GM18909 (cell line): ENCODE measurements at regions not wholly inside any gene's neighbourhood (a gene's known extent, or its start where the extent isn't known, plus 50 kb on each side); places are given as distances from the start of the nearest gene placed in this dataset.

Source experiments
- ATAC-seq: cut with Tn5 transposase; IDR thresholded peaks from one replicate; pipeline ENCODE4 v1.9.1; 2021; ENCODE audit warnings: mild to moderate bottlenecking; ENCODE audit not compliant: unreplicated experiment, poor library complexity

- ATAC-seq = no peak
These were observed 1923.6 kb upstream of the PIK3C3 start for GRCh38 chr18:40031435-40031834.

DNA sequence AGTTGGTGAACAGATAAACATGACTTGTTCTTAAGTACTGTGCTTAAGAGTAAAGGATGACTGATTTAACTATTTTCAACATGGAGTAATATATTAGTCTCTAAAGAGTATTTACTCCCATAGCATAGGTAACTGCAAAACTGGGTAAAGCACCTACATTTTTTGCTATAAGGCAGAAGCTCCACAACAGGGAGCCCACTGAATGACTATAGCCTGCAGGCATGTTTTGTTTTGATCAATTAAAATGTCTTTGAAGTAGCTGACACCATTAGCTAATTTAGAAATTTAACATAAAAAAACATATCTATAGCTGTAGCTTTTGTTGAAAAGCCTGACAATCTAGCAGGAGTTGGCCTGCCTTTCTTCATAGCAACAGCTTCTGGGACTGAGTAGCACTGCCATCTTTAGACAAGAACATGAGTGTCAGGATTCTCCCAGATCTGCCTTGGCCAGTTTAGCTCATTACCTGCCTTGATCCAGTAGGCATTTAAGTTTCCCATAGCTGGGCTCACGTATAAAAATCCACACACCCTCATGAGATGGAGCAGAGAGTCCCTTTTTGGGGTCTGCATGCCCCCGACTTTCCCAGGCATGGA is 1935.1 kb upstream of the PIK3C3 start:
- no peak for ATAC-seq

DNA sequence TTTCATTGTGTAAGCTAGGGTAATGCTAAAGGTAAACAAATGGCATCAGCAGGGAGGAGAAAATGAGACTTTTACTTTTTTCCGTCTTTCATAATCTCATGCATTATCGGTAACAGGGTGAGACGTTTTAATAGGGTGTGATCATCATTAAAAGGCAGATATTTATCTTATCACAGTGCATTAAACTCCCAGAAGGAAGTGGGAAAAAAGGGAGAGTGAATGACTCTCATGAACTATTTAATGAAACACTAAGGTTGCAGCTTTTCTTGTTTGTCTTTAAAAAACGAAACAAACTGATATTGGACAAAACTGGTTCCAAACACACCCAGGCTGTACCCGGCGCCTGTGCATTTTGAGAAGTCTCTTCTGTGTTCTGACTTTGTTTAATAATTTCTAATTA is 1936.8 kb upstream of the PIK3C3 start:
- no peak for ATAC-seq

DNA sequence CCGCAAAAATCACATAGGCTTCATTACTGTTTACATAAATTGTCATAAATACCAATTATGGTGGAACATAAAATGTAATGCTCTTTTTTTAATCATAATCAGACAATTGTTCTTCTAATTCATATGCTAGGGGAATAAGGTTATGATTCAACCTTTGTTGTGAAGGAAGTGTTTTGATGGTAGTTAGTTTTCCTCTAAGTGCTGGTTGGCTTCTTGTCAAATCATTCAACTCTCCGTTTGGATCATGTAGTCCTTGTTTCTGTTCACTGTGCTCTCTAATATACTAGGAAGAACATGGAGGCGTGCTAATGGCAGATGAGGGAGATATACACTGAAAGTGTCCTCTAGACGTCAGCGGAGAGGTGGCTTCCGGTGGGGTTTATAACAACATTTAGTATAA is 1938.0 kb upstream of the PIK3C3 start:
- no peak for ATAC-seq

DNA sequence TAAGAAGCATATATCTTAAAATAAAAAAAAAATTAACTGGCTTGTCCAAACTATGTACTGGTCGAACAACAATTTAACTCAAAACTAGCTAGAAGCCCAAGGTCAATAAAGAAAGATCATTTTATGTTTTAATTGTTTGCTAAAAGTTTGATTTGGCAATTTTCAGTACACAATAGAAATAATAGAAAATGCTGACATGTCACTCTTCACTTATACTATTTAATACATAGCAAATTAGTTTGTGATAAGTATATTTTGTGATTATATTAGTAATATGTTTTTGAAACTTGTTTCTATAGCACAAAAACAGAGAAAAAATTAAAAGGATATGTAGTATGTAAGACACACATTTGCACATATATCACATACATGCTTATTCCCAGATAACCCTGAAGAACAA is 1938.6 kb upstream of the PIK3C3 start:
- no peak for ATAC-seq

- no peak for ATAC-seq
These were observed 1941.9 kb upstream of the PIK3C3 start for GRCh38 chr18:40013001-40013609.

GRCh38 chr18:40011201-40011600 is 1943.8 kb upstream of the PIK3C3 start:
- ATAC-seq = no peak

DNA sequence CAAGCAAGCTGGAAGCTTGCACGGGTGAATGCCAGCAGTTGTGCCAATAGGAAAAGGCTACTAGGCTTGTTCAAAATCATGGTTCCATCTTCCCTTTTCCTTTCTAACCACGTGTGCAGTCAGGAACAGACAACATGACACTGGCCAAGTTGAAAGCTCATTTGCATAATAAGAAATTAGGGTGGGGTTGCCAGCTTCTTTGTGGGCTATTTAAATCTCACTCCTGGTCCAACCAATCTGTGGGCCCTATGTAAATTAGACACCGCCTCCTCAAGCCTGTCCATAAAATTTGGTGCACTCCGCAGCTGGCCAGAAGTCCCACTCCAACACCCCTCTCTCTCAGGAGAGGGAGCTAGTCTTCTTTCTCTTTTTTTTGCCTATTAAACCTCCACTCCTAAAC is 1948.4 kb upstream of the PIK3C3 start:
- no peak for ATAC-seq

GRCh38 chr18:40004246-40004645 is 1950.8 kb upstream of the PIK3C3 start:
- no peak for ATAC-seq

- ATAC-seq = no peak
These were observed 1956.7 kb upstream of the PIK3C3 start for GRCh38 chr18:39998317-39998716.

GRCh38 chr18:39994498-39994897 is 1960.5 kb upstream of the PIK3C3 start:
- ATAC-seq = no peak

- no peak for ATAC-seq
These were observed 1963.3 kb upstream of the PIK3C3 start for GRCh38 chr18:39991696-39992265.

- no peak for ATAC-seq
These were observed 1964.5 kb upstream of the PIK3C3 start for GRCh38 chr18:39990540-39990939.

- ATAC-seq = no peak
These were observed 1978.3 kb upstream of the PIK3C3 start for GRCh38 chr18:39976771-39977170.

GRCh38 chr18:39972521-39972920 is 1982.5 kb upstream of the PIK3C3 start:
- ATAC-seq = no peak

GRCh38 chr18:39969803-39970494 is 1985.1 kb upstream of the PIK3C3 start:
- no peak for ATAC-seq

GRCh38 chr18:39966275-39966674 is 1988.8 kb upstream of the PIK3C3 start:
- ATAC-seq = no peak

- ATAC-seq = no peak
These were observed 1992.5 kb upstream of the PIK3C3 start for GRCh38 chr18:39962546-39962945.

- no peak for ATAC-seq
These were observed 1994.5 kb upstream of the PIK3C3 start for GRCh38 chr18:39960550-39960949.

DNA sequence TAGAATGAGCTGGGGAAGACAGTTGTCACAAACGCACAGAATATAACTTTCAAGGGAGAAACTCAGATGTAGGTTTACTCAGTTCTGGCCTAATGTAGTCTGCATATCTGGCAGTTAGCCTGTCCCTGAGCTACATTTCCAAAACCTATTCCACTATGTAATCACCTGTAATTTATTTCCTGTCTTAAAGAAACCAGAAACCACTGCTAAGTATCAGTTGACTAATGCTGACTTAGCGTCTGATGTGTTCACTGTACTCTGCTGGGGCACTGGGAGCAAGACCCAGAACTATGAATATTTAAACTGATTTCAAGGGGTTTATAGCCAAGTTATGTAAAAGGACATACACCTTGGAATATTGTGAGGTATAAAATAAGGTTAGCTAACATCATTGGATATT is 1995.2 kb upstream of the PIK3C3 start:
- no peak for ATAC-seq

- ATAC-seq = no peak
These were observed 1996.2 kb upstream of the PIK3C3 start for GRCh38 chr18:39958876-39959275.

- ATAC-seq = no peak
These were observed 2002.2 kb upstream of the PIK3C3 start for GRCh38 chr18:39952816-39953215.
